Brain microvascular endothelial cell (primary cell): ENCODE measurements at regions not wholly inside any gene's neighbourhood (a gene's known extent, or its start where the extent isn't known, plus 50 kb on each side); places are given as distances from the start of the nearest gene placed in this dataset.

Experiments
- DNase-seq: peaks from one replicate; pipeline ENCODE4 v3.0.0-alpha.2; 2020
- H3K27ac ChIP-seq: fragments of 250-450 bp; sonication (Bioruptor Pico); 2 replicates; pipeline ENCODE4 v1.5.1; 2020; ENCODE audit warnings: mild to moderate bottlenecking, moderate library complexity
- H3K27me3 ChIP-seq: fragments of 250-450 bp; sonication (Bioruptor Pico); replicated peaks from 2 replicates; pipeline ENCODE4 v1.5.1; 2020; ENCODE audit warnings: mild to moderate bottlenecking
- H3K36me3 ChIP-seq: fragments of 250-450 bp; sonication (Bioruptor Pico); replicated peaks from 2 replicates; pipeline ENCODE4 v1.5.1; 2020; ENCODE audit warnings: mild to moderate bottlenecking
- H3K4me3 ChIP-seq: 2 replicates; pipeline ENCODE4 v1.5.1; 2011; ENCODE audit warnings: low read depth, mild to moderate bottlenecking, control low read depth, low read length, moderate library complexity
- in situ Hi-C: cut with HindIII; loops from 2 replicates; pipeline ENCODE4 v1.10.0; 2017; ENCODE audit warnings: low sequenced_read_pairs, low pct_ligation_motif_present
- TF ChIP-seq, protein P1 (sequence below): IDR thresholded peaks from 2 replicates; pipeline ENCODE4 v1.5.1; 2011; ENCODE audit warnings: low read depth, mild to moderate bottlenecking, moderate library complexity, low read length, control low read depth, inconsistent platforms; ENCODE audit errors: missing control alignments

DNA sequence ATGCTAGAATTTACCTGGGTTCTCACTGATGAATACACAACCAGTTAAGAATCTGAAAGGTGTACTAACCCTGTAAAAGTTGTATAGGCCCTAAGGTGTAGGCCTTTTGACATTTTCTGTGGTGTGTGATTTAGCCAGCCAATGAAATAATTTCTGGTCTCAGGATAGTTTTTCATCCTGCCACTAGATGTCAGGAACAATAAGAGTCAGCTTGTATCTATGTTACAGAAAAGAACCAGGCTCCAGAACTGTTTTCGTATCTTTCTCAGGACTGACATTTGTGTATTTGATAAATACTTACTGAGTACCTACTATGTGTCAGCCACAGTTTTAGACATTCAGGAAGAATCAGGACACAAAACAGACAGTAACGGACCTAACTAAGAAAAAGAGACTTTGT, 673.6 kb upstream of the TENM3 start:
- Histone ChIP-seq H3K27ac (no peak overlapping the region), H3K36me3 (no peaks in the 10 kb centered on the region), H3K4me3 (no peak overlapping the region), H3K27me3 (no peaks in the 10 kb centered on the region)
- in situ Hi-C loops, result no loop called here
- peak; percentile 36 for DNase-seq
- TF ChIP-seq, protein P1, sequence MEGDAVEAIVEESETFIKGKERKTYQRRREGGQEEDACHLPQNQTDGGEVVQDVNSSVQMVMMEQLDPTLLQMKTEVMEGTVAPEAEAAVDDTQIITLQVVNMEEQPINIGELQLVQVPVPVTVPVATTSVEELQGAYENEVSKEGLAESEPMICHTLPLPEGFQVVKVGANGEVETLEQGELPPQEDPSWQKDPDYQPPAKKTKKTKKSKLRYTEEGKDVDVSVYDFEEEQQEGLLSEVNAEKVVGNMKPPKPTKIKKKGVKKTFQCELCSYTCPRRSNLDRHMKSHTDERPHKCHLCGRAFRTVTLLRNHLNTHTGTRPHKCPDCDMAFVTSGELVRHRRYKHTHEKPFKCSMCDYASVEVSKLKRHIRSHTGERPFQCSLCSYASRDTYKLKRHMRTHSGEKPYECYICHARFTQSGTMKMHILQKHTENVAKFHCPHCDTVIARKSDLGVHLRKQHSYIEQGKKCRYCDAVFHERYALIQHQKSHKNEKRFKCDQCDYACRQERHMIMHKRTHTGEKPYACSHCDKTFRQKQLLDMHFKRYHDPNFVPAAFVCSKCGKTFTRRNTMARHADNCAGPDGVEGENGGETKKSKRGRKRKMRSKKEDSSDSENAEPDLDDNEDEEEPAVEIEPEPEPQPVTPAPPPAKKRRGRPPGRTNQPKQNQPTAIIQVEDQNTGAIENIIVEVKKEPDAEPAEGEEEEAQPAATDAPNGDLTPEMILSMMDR, result peak; percentile 48

DNA sequence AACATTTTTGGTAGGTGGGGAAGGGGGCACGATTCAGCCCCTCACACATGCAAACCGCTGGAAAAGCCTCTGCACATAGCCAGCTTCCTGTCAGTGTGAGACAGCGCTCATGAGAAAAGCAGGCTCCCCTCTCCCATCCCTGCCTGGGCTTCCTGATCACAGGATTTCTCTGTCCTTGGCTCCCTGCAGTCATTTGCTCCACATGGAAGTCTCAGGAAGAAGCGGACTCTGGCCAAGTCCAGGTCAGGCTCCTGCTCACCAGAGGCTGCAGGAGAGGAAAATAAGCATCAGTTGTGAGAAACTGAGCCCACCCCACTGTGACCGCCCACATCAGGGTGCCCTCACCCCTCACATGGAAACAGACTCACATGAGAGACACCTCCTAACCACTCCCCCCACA, 664.3 kb upstream of the TENM3 start:
- Histone ChIP-seq H3K27me3 (no peaks in the 10 kb centered on the region), H3K27ac (no peak overlapping the region), H3K36me3 (no peaks in the 10 kb centered on the region), H3K4me3 (no peak overlapping the region)
- no peak for DNase-seq
- TF ChIP-seq, protein P1, result no peak
- in situ Hi-C loops, result no loop called here

DNA sequence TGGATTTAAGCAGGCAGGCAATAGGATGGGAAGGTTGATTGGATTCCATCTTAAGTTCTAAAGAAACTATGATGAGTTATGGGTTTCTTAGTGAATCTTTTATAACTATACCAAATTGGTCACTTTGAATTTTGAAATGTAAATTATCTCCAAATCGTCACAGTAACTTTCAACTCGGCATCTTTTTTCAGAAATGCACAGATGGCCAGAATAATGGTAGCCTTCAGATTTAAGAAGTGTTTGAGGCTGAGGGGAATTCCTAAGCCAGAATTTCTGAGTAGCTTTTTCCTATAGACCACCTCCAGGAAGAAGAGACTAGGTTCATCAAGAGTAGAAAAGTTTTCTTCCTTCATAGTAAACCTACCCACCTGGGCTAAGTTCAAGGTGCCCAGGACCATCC, 663.7 kb upstream of the TENM3 start:
- TF ChIP-seq, protein P1, result no peak
- Histone ChIP-seq H3K27ac (no peak overlapping the region), H3K36me3 (no peaks in the 10 kb centered on the region), H3K27me3 (no peaks in the 10 kb centered on the region), H3K4me3 (no peak overlapping the region)
- in situ Hi-C loops, result no loop called here
- DNase-seq, result no peak

DNA sequence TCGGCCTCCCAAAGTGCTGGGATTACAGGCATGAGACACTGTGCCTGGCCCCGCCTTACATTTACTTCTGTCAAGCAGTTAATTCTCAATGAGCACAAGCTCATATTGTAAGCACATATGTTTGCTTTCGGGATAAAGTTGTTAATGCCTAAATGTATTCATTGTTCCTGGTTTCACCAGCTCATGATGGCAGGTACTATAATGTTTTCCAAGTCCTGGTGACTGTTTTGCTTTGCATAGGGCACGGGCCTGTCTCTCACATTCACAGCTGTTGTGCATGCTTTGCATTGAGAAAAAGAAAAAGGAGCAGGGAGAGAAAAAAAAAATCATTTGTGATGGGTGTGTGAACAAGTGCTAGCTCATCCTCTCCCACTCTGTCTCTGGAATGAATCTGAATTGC, 661.2 kb upstream of the TENM3 start:
- TF ChIP-seq, protein P1, result no peak
- H3K36me3 ChIP-seq, result no peaks in the 10 kb centered on the region
- in situ Hi-C loops, result no loop called here
- no peak for DNase-seq
- H3K4me3 ChIP-seq, result no peak overlapping the region
- H3K27ac ChIP-seq, result no peak overlapping the region
- H3K27me3 ChIP-seq, result no peaks in the 10 kb centered on the region

DNA sequence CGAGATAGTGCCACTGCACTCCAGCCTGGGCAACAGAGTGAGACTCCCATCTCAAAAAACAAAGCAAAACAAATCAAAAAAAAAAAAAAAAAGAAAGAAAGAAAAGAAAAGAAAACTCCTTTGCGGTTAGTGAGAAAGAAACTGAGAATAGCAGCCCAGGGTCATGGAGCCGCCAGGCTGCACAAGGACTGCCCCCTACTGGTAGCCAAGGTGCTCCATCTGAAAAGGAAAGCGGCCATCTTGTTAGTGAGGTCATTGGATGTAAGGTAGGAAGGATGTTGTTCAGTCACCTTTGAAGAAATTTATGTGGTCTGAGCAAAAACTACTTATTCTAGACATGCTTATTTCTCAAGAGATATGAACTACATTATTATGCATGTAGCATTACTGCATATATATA, 660.6 kb upstream of the TENM3 start:
- Histone ChIP-seq H3K27ac (no peak overlapping the region), H3K36me3 (no peaks in the 10 kb centered on the region), H3K4me3 (no peak overlapping the region), H3K27me3 (no peaks in the 10 kb centered on the region)
- in situ Hi-C loops, result no loop called here
- no peak for DNase-seq
- TF ChIP-seq, protein P1, result peak; percentile 30

DNA sequence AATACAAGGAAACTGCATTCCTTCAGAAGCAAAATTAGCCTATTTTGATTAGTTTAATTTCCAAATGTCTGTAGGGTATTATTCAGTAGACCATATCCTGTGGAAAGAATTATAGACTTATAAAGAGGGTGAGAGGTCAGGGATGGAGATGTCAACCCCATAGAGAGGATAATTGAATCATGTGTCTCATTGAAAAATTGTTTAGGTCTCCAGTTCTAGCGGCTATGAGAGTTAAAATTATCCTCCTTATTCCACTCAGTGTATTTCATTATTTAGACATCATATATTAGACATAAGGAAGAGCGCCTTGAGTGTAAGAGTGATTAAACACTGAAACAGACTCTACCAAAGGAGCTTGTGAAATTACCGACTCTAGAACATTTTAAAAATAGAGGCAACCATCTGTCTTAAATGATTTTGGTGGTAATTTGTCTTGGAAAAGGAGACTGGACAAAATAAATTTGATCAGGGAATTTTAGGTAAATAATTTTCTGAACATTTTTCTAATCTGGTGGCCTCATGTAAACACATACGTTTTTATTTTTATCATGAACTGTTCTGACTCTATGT, 654.4 kb upstream of the TENM3 start:
- DNase-seq, result no peak
- Histone ChIP-seq H3K27ac (no peak overlapping the region), H3K36me3 (no peaks in the 10 kb centered on the region), H3K27me3 (no peaks in the 10 kb centered on the region), H3K4me3 (no peak overlapping the region)
- in situ Hi-C loops, result no loop called here
- TF ChIP-seq, protein P1, result no peak
